ENCODE measurements at regions not wholly inside any gene's neighbourhood (a gene's known extent, or its start where the extent isn't known, plus 50 kb on each side); places are given as distances from the start of the nearest gene placed in this dataset.

DNA sequence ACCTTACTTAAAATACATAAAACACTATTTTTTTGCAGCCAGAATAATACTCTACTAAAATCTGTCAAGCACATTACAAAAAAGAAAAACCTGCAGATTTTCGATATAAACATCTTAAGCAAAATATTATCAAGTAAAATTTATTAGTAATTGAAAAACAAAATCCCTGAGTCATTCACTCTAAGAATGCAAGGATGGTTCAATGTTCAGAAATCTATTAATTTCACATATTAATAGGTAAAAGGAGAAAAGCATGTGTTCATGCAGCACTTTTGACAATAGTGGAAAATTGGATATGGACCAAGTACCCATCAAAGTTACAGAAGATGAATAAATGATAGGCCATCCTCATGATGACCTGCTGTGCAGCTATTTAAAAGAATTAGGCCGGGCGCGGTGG lies 66.2 kb upstream of the OTOS start:
- H3K56ac ChIP-seq (replicated peaks; ENCODE audit: insufficient read length, low read depth, low read length), result no peak overlapping the region
- no peak overlapping the region for H3K4me3 ChIP-seq (ENCODE audit: extremely low read depth in 1 of 4, insufficient read depth in 2 of 4, low read depth in 3 of 4, low read length in 4 of 4)
- H3K79me1 ChIP-seq (ENCODE audit: low read depth, low read length), result no peaks in the 10 kb centered on the region
- no peak for FAIRE-seq
- CTCF ChIA-PET (ENCODE audit: partially characterized antibody), result no interaction called here
- DNase-seq (ENCODE audit: low read depth in 1 of 2, low spot score in 2 of 2), result no peak
- H4K5ac ChIP-seq (ENCODE audit: insufficient read length, low read depth, low read length), result no peak overlapping the region
- no peak overlapping the region for H2AFZ ChIP-seq (ENCODE audit: low read length)
- H3K4me2 ChIP-seq (ENCODE audit: insufficient read depth in 1 of 2, low read depth in 2 of 2, low read length in 2 of 2), result no peak overlapping the region
- H3K36me3 ChIP-seq (ENCODE audit: control insufficient read depth in 2 of 4, insufficient read depth in 4 of 4, low read length in 3 of 4), result no peaks in the 10 kb centered on the region
- no peak overlapping the region for H2BK120ac ChIP-seq (replicated peaks; ENCODE audit: low read depth, low read length)
- H2AK5ac ChIP-seq (ENCODE audit: low read depth, low read length), result no peak overlapping the region
- H3K27me3 ChIP-seq (replicated peaks in 1 of 4; ENCODE audit: control insufficient read depth in 3 of 4, extremely low read depth in 1 of 4, insufficient read depth in 3 of 4, low read length in 3 of 4), result no peaks in the 10 kb centered on the region
- H3K23me2 ChIP-seq (ENCODE audit: low read depth, low read length), result no peaks in the 10 kb centered on the region
- no peaks in the 10 kb centered on the region for H4K20me1 ChIP-seq (replicated peaks in 1 of 2; ENCODE audit: control insufficient read depth in 1 of 2, insufficient read depth in 2 of 2, low read length in 2 of 2)
- H3K27ac ChIP-seq (ENCODE audit: low read depth, low read length), result no peak overlapping the region
- no peaks in the 10 kb centered on the region for H3K9me3 ChIP-seq (ENCODE audit: insufficient read depth in 2 of 2, low read depth in 1 of 2, low read length in 1 of 2)
- POLR2A ChIA-PET (ENCODE audit: partially characterized antibody), result no interaction called here
- H3K79me2 ChIP-seq (ENCODE audit: control insufficient read depth in 1 of 2, insufficient read depth in 2 of 2, low read length in 2 of 2), result no peaks in the 10 kb centered on the region
- WGBS, 2 experiments (ENCODE audit: extremely low coverage in 1 of 2, insufficient coverage in 1 of 2, insufficient read length in 1 of 2, insufficient replicate concordance in 2 of 2, low coverage in 1 of 2, low lambda C conversion rate in 2 of 2, missing lambda C conversion rate in 1 of 2), result 95% methylated on average over 3 of the region's 4 CpGs; no CpG with 5 or more reads in 1 of the 2 experiments
- no peak overlapping the region for H3K4ac ChIP-seq (replicated peaks; ENCODE audit: insufficient read length, low read depth, low read length)
- H2BK20ac ChIP-seq (ENCODE audit: low read length), result no peak overlapping the region
- H3K23ac ChIP-seq (ENCODE audit: insufficient read length), result no peak overlapping the region
- no peak overlapping the region for H4K8ac ChIP-seq (ENCODE audit: extremely low read depth, insufficient read depth, low read length)
- no peak overlapping the region for H3K18ac ChIP-seq (ENCODE audit: extremely low read depth, low read length)
- no peak overlapping the region for H4K91ac ChIP-seq (replicated peaks; ENCODE audit: insufficient read length, low read length)
- H2BK5ac ChIP-seq (ENCODE audit: low read depth, low read length), result no peak overlapping the region
- H3K9ac ChIP-seq (replicated peaks in 1 of 4; ENCODE audit: extremely low read depth in 1 of 4, low read depth in 3 of 4, low read length in 3 of 4), result no peak overlapping the region
- H3K14ac ChIP-seq (ENCODE audit: insufficient read length), result no peak overlapping the region
- no peak overlapping the region for H2BK12ac ChIP-seq (ENCODE audit: low read depth, low read length)
- peaks cover 5 to 14% (median 7%) of the 10 kb centered on the region in 4 experiments for H3K4me1 ChIP-seq (replicated peaks in 1 of 4; ENCODE audit: control insufficient read depth in 3 of 4, insufficient read depth in 4 of 4, low read length in 3 of 4)
- no peak overlapping the region for H2BK15ac ChIP-seq (ENCODE audit: low read length)
- TF ChIP-seq CHD2 (IDR thresholded peaks at IDR 0.05; ENCODE audit: low read length), result no peak
- TF ChIP-seq RNF2 (IDR thresholded peaks at IDR 0.05; ENCODE audit: borderline replicate concordance, low read depth, low read length, missing control alignments, poor library complexity, severe bottlenecking), result no peak
- TF ChIP-seq RAD21 (IDR thresholded peaks at IDR 0.05 in 1 of 2, conservative IDR thresholded peaks at IDR 0.05 in 1 of 2; ENCODE audit: low read depth in 2 of 2, low read length in 2 of 2), result no peak
- TF ChIP-seq RBBP5 (IDR thresholded peaks at IDR 0.05; ENCODE audit: borderline replicate concordance, low read depth, low read length), result no peak
- no peak for TF ChIP-seq SP2 (IDR thresholded peaks at IDR 0.05; ENCODE audit: low read length)
- TF ChIP-seq, protein P1, sequence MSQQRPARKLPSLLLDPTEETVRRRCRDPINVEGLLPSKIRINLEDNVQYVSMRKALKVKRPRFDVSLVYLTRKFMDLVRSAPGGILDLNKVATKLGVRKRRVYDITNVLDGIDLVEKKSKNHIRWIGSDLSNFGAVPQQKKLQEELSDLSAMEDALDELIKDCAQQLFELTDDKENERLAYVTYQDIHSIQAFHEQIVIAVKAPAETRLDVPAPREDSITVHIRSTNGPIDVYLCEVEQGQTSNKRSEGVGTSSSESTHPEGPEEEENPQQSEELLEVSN (IDR thresholded peaks at IDR 0.05), result no peak
- TF ChIP-seq SAP30 (IDR thresholded peaks at IDR 0.05; ENCODE audit: insufficient read depth, insufficient replicate concordance, low read length), result no peak
- no peak for TF ChIP-seq TAF7 (optimal IDR thresholded peaks at IDR 0.05; ENCODE audit: borderline replicate concordance, low read depth, low read length)
- no peak for TF ChIP-seq BRCA1 (IDR thresholded peaks at IDR 0.05; ENCODE audit: low read depth, low read length)
- TF ChIP-seq NANOG (IDR thresholded peaks at IDR 0.05; ENCODE audit: insufficient read depth, low read depth, low read length, poor library complexity, severe bottlenecking), result no peak
- TF ChIP-seq HDAC2 (IDR thresholded peaks at IDR 0.05; ENCODE audit: borderline replicate concordance in 1 of 2, low read depth in 2 of 2, low read length in 2 of 2), result no peak

All from H1 (cell line).